HEK293 (cell line): ENCODE measurements at regions not wholly inside any gene's neighbourhood (a gene's known extent, or its start where the extent isn't known, plus 50 kb on each side); places are given as distances from the start of the nearest gene placed in this dataset.

ENCODE experiments used
- CTCF ChIA-PET: fragments of 350-600 bp; formaldehyde crosslinking; extraction: SDS; loops from one replicate; lab custom pipeline; 2021; ENCODE audit warnings: antibody characterized with exemption; lab: Yijun Ruan, JAX
- POLR2A ChIA-PET: fragments of 300-600 bp; formaldehyde crosslinking; extraction: SDS; loops from one replicate; lab custom pipeline; 2020; ENCODE audit warnings: antibody characterized with exemption, inconsistent platforms; lab: Yijun Ruan, JAX
- H3K27ac ChIP-seq: fragments of 200-500 bp; sonication (Bioruptor generic); 2 replicates; pipeline ENCODE4 v1.5.1; 2014; ENCODE audit warnings: low read depth, low read length, control low read depth, inconsistent platforms; ENCODE audit errors: extremely low read depth
- H3K36me3 ChIP-seq, 2 experiments: fragments of 200-500 bp in 1 of 2; sonication (Bioruptor generic) in 1 of 2; 1 replicate in 1 of 2; 2 replicates in 1 of 2; pipeline ENCODE4 v1.5.1; 2014 to 2017; ENCODE audit warnings: inconsistent platforms in 2 of 2, low read length in 2 of 2; ENCODE audit not compliant: control insufficient read depth in 2 of 2, insufficient read depth in 1 of 2
- H3K4me1 ChIP-seq: fragments of 200-500 bp; sonication (Bioruptor generic); 2 replicates; pipeline ENCODE4 v1.5.1; 2014; ENCODE audit warnings: mild to moderate bottlenecking, low read length, inconsistent platforms; ENCODE audit not compliant: control insufficient read depth, insufficient read depth
- H3K4me3 ChIP-seq: 2 replicates; pipeline ENCODE4 v1.5.1; 2011; ENCODE audit warnings: low read depth, mild to moderate bottlenecking, control low read depth, low read length, moderate library complexity
- H3K9me3 ChIP-seq: fragments of 200-500 bp; sonication (Bioruptor generic); 2 replicates; pipeline ENCODE4 v1.5.1; 2014; ENCODE audit warnings: low read depth, low read length, inconsistent platforms; ENCODE audit not compliant: control insufficient read depth, insufficient read depth
- BCL6B ChIP-seq: fragments of 450-650 bp; formaldehyde crosslinking; IDR thresholded peaks from 2 replicates; pipeline ENCODE4 v1.5.1; 2017; ENCODE audit warnings: missing biosample characterization, missing genetic modification characterization
- CTCF ChIP-seq: fragments of 450-650 bp; formaldehyde crosslinking; IDR thresholded peaks from 2 replicates; pipeline ENCODE4 v1.5.1; 2016; ENCODE audit warnings: missing biosample characterization, missing genetic modification characterization
- EGR2 ChIP-seq: fragments of 450-650 bp; formaldehyde crosslinking; IDR thresholded peaks from 2 replicates; pipeline ENCODE4 v1.5.1; 2016; ENCODE audit warnings: low read depth, missing biosample characterization, missing genetic modification characterization
- HIC1 ChIP-seq: fragments of 450-650 bp; formaldehyde crosslinking; IDR thresholded peaks from 2 replicates; pipeline ENCODE4 v1.5.1; 2016; ENCODE audit warnings: missing biosample characterization, missing genetic modification characterization
- MEIS1 ChIP-seq: sonication (generic); formaldehyde crosslinking; IDR thresholded peaks from 2 replicates; pipeline ENCODE4 v1.8.1; 2022; ENCODE audit warnings: missing genetic modification reagents, mild to moderate bottlenecking, borderline replicate concordance
- PBX3 ChIP-seq: sonication (generic); formaldehyde crosslinking; IDR thresholded peaks from 2 replicates; pipeline ENCODE4 v1.8.1; 2022; ENCODE audit warnings: mild to moderate bottlenecking, moderate library complexity, missing genetic modification reagents
- PRDM2 ChIP-seq: fragments of 450-650 bp; formaldehyde crosslinking; IDR thresholded peaks from 2 replicates; pipeline ENCODE4 v1.5.1; 2016; ENCODE audit warnings: missing biosample characterization, missing genetic modification characterization, borderline replicate concordance
- SCRT1 ChIP-seq: fragments of 450-650 bp; formaldehyde crosslinking; IDR thresholded peaks from 2 replicates; pipeline ENCODE4 v1.5.1; 2016; ENCODE audit warnings: missing biosample characterization, missing genetic modification characterization, borderline replicate concordance
- TCF7L2 ChIP-seq: IDR thresholded peaks from 2 replicates; pipeline ENCODE4 v1.6.1; 2011; ENCODE audit warnings: low read depth, mild to moderate bottlenecking, inconsistent platforms, low read length, moderate library complexity, borderline replicate concordance
- ZBTB26 ChIP-seq: fragments of 450-650 bp; formaldehyde crosslinking; optimal IDR thresholded peaks from 2 replicates; pipeline ENCODE3; 2016; ENCODE audit warnings: missing biosample characterization, mild to moderate bottlenecking, missing genetic modification characterization
- ZIC2 ChIP-seq: fragments of 450-650 bp; formaldehyde crosslinking; IDR thresholded peaks from 2 replicates; pipeline ENCODE4 v1.5.1; 2016; ENCODE audit warnings: missing biosample characterization, missing genetic modification characterization
- ZNF362 ChIP-seq: fragments of 450-650 bp; formaldehyde crosslinking; IDR thresholded peaks from 2 replicates; pipeline ENCODE4 v1.5.1; 2016; ENCODE audit warnings: missing biosample characterization, missing genetic modification characterization
- ZNF530 ChIP-seq: fragments of 450-650 bp; formaldehyde crosslinking; IDR thresholded peaks from 2 replicates; pipeline ENCODE4 v1.5.1; 2016; ENCODE audit warnings: low read depth, missing biosample characterization, missing genetic modification characterization
- ZNF76 ChIP-seq: fragments of 450-650 bp; formaldehyde crosslinking; IDR thresholded peaks from 2 replicates; pipeline ENCODE4; 2016; ENCODE audit warnings: low read depth, missing biosample characterization, missing genetic modification characterization, borderline replicate concordance
- ZNF777 ChIP-seq: fragments of 450-650 bp; formaldehyde crosslinking; IDR thresholded peaks from 2 replicates; pipeline ENCODE4 v1.5.1; 2017; ENCODE audit warnings: missing biosample characterization, missing genetic modification characterization, borderline replicate concordance
- ZNF791 ChIP-seq: fragments of 450-650 bp; formaldehyde crosslinking; IDR thresholded peaks from 2 replicates; pipeline ENCODE4 v1.5.1; 2016; ENCODE audit warnings: missing biosample characterization, missing genetic modification characterization
- ZSCAN5A ChIP-seq: fragments of 450-650 bp; formaldehyde crosslinking; IDR thresholded peaks from 2 replicates; pipeline ENCODE4 v1.5.1; 2016; ENCODE audit warnings: missing biosample characterization, missing genetic modification characterization

GRCh38 chr1:218804014-218804785 is 369.5 kb upstream of the LYPLAL1 start:
- H3K9me3 ChIP-seq, result no peaks in the 10 kb centered on the region
- no peaks in the 10 kb centered on the region for H3K36me3 ChIP-seq
- H3K27ac ChIP-seq, result no peak overlapping the region
- CTCF ChIA-PET, result no interaction called here
- TF ChIP-seq ZNF76 (tag by site-specific recombination), result no peak
- no peak for TF ChIP-seq TCF7L2
- TF ChIP-seq ZBTB26 (tag by site-specific recombination), result no peak
- no peak for TF ChIP-seq BCL6B
- TF ChIP-seq ZNF530, result no peak
- no peak for TF ChIP-seq PRDM2 (tag by site-specific recombination)
- TF ChIP-seq PBX3, result no peak
- TF ChIP-seq ZNF777, result no peak
- TF ChIP-seq CTCF (tag by site-specific recombination), result no peak
- TF ChIP-seq SCRT1, result no peak
- no peak for TF ChIP-seq EGR2
- no peak for TF ChIP-seq ZSCAN5A (tag by site-specific recombination)
- TF ChIP-seq ZIC2, result no peak
- no peak for TF ChIP-seq MEIS1 (CRISPR knock-in tag)
- TF ChIP-seq ZNF362 (tag by site-specific recombination), result no peak
- no peak for TF ChIP-seq ZNF791 (tag by site-specific recombination)
- TF ChIP-seq HIC1 (tag by site-specific recombination), result no peak
- no peaks in the 10 kb centered on the region for H3K4me1 ChIP-seq
- H3K4me3 ChIP-seq, result no peak overlapping the region
- POLR2A ChIA-PET, result no interaction called here
